GM10266 (cell line): ENCODE measurements at regions not wholly inside any gene's neighbourhood (a gene's known extent, or its start where the extent isn't known, plus 50 kb on each side); places are given as distances from the start of the nearest gene placed in this dataset.

ENCODE experiments used
- DNase-seq: peaks from one replicate; pipeline ENCODE4 v3.0.0; 2012; ENCODE audit errors: extremely low spot score
- CTCF ChIP-seq: IDR thresholded peaks from 2 replicates; pipeline ENCODE4 v1.5.1; 2012; ENCODE audit warnings: mild to moderate bottlenecking, low read depth; ENCODE audit not compliant: control insufficient read depth, insufficient read depth; ENCODE audit errors: missing control alignments

GRCh38 chr2:83305758-83306378 lies 1153.2 kb downstream of the SUCLG1 start:
- TF ChIP-seq CTCF = no peak
- no peak for DNase-seq

- no peak for TF ChIP-seq CTCF
- DNase-seq = no peak
Measured at GRCh38 chr2:83291083-83291482, 1168.0 kb downstream of the SUCLG1 start.

GRCh38 chr2:83282841-83283240 lies 1176.2 kb downstream of the SUCLG1 start:
- no peak for TF ChIP-seq CTCF
- no peak for DNase-seq

GRCh38 chr2:83282043-83282795 lies 1176.9 kb downstream of the SUCLG1 start:
- no peak for TF ChIP-seq CTCF
- no peak for DNase-seq

- TF ChIP-seq CTCF = no peak
- no peak for DNase-seq
Measured at GRCh38 chr2:83280391-83280790, 1178.7 kb downstream of the SUCLG1 start.

GRCh38 chr2:83273322-83273721 lies 1185.8 kb downstream of the SUCLG1 start:
- no peak for DNase-seq
- TF ChIP-seq CTCF = no peak

GRCh38 chr2:83261591-83262136 lies 1197.4 kb downstream of the SUCLG1 start:
- no peak for DNase-seq
- TF ChIP-seq CTCF = no peak
